ENCODE measurements at regions not wholly inside any gene's neighbourhood (a gene's known extent, or its start where the extent isn't known, plus 50 kb on each side); places are given as distances from the start of the nearest gene placed in this dataset.

GRCh38 chr13:78177306-78177705, 258.7 kb upstream of the EDNRB start:
- no peak for TF ChIP-seq CTCF (IDR thresholded peaks at IDR 0.05; ENCODE audit: insufficient read depth, low read length, poor library complexity, severe bottlenecking)
- Histone ChIP-seq H3K27me3 (replicated peaks; ENCODE audit: control insufficient read depth, insufficient read depth, low read length) (no peaks in the 10 kb centered on the region), H3K4me3 (replicated peaks; ENCODE audit: low read depth, low read length) (no peak overlapping the region), H3K36me3 (ENCODE audit: control insufficient read depth, insufficient read depth, low read length) (no peaks in the 10 kb centered on the region)
- DNase-seq (ENCODE audit: extremely low read depth, insufficient read length): no peak

- Histone ChIP-seq H3K4me3 (replicated peaks; ENCODE audit: low read depth, low read length) (no peak overlapping the region), H3K27me3 (replicated peaks; ENCODE audit: control insufficient read depth, insufficient read depth, low read length) (no peaks in the 10 kb centered on the region), H3K36me3 (ENCODE audit: control insufficient read depth, insufficient read depth, low read length) (no peaks in the 10 kb centered on the region)
- no peak for TF ChIP-seq CTCF (IDR thresholded peaks at IDR 0.05; ENCODE audit: insufficient read depth, low read length, poor library complexity, severe bottlenecking)
- no peak for DNase-seq (ENCODE audit: extremely low read depth, insufficient read length)
These were observed 258.2 kb upstream of the EDNRB start for GRCh38 chr13:78176880-78177279.

GRCh38 chr13:78169386-78169785, 250.8 kb upstream of the EDNRB start:
- Histone ChIP-seq H3K27me3 (replicated peaks; ENCODE audit: control insufficient read depth, insufficient read depth, low read length) (no peaks in the 10 kb centered on the region), H3K36me3 (ENCODE audit: control insufficient read depth, insufficient read depth, low read length) (no peaks in the 10 kb centered on the region), H3K4me3 (replicated peaks; ENCODE audit: low read depth, low read length) (no peak overlapping the region)
- no peak for DNase-seq (ENCODE audit: extremely low read depth, insufficient read length)
- no peak for TF ChIP-seq CTCF (IDR thresholded peaks at IDR 0.05; ENCODE audit: insufficient read depth, low read length, poor library complexity, severe bottlenecking)

GRCh38 chr13:78168981-78169380, 250.3 kb upstream of the EDNRB start:
- no peaks in the 10 kb centered on the region for H3K27me3 ChIP-seq (replicated peaks; ENCODE audit: control insufficient read depth, insufficient read depth, low read length)
- no peaks in the 10 kb centered on the region for H3K36me3 ChIP-seq (ENCODE audit: control insufficient read depth, insufficient read depth, low read length)
- no peak overlapping the region for H3K4me3 ChIP-seq (replicated peaks; ENCODE audit: low read depth, low read length)
- DNase-seq (ENCODE audit: extremely low read depth, insufficient read length): no peak
- no peak for TF ChIP-seq CTCF (IDR thresholded peaks at IDR 0.05; ENCODE audit: insufficient read depth, low read length, poor library complexity, severe bottlenecking)

GRCh38 chr13:78161266-78161665, 242.6 kb upstream of the EDNRB start:
- no peak for DNase-seq (ENCODE audit: extremely low read depth, insufficient read length)
- Histone ChIP-seq H3K36me3 (ENCODE audit: control insufficient read depth, insufficient read depth, low read length) (no peaks in the 10 kb centered on the region), H3K4me3 (replicated peaks; ENCODE audit: low read depth, low read length) (no peak overlapping the region), H3K27me3 (replicated peaks; ENCODE audit: control insufficient read depth, insufficient read depth, low read length) (no peaks in the 10 kb centered on the region)
- no peak for TF ChIP-seq CTCF (IDR thresholded peaks at IDR 0.05; ENCODE audit: insufficient read depth, low read length, poor library complexity, severe bottlenecking)

GRCh38 chr13:78160793-78161192, 242.2 kb upstream of the EDNRB start:
- no peak overlapping the region for H3K4me3 ChIP-seq (replicated peaks; ENCODE audit: low read depth, low read length)
- H3K27me3 ChIP-seq (replicated peaks; ENCODE audit: control insufficient read depth, insufficient read depth, low read length): no peaks in the 10 kb centered on the region
- TF ChIP-seq CTCF (IDR thresholded peaks at IDR 0.05; ENCODE audit: insufficient read depth, low read length, poor library complexity, severe bottlenecking): no peak
- no peaks in the 10 kb centered on the region for H3K36me3 ChIP-seq (ENCODE audit: control insufficient read depth, insufficient read depth, low read length)
- DNase-seq (ENCODE audit: extremely low read depth, insufficient read length): no peak
